GM18508 (cell line): ENCODE measurements at regions not wholly inside any gene's neighbourhood (a gene's known extent, or its start where the extent isn't known, plus 50 kb on each side); places are given as distances from the start of the nearest gene placed in this dataset.

ENCODE experiments used
- ATAC-seq: cut with Tn5 transposase; IDR thresholded peaks from one replicate; pipeline ENCODE4 v1.9.1; 2021; ENCODE audit warnings: moderate number of reproducible peaks; ENCODE audit not compliant: insufficient read depth, unreplicated experiment

DNA sequence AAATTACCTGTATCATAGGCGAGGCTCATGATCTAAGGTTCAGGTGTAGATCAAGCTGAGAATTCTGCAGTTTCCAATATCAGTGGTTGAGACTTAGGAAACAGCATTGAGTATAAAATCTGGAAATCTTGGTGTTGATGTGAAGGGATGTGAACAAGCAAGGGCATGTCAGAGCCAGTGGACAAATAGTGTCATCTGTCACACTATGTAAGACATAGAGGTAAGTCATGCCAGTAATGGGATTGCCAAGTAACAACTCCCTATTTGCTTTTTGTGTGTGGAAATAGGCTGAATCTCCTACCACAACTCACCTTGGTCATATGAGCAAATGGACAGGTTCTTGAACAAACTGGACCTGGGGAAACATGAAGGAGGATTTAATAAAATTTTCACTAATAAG, 334.5 kb upstream of the EMCN start:
- no peak for ATAC-seq

DNA sequence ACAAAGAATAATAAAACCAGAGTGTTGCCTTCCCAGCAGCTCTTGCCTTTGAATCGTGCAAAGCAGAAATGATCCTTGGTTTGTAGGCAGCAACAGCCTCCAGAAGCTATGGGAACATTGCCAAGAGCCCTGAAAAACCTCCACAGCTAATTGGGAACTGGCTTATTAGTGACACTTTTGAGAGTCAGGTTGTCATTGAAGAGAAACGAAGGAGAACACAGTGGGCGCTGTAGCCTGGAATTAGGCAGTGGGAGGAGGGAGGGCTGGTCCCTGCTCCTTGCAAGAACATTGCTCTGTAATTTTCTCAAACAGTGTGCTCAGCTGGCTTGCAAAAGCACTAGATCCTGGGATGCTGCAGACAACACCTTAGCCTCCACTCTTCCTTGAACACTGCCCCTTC, 331.5 kb upstream of the EMCN start:
- ATAC-seq: no peak

DNA sequence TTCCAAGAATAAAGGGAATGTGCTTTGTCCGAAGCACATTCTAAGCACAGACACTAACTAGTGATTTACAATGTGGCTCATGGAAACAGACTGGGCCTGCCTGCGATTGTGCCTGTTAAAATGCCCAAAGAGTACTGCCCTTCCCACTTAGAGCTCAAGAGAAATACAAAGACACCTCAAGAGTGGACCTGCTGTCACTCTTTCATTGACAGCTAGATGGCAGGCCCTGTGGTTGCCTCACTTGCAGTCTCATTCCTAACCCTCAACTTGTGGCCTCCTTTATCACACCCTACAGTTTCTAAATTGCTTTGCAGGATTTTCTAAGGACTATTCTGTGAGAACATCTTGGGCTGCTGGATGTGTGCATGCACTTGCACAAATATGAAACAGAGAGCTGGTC, 331.0 kb upstream of the EMCN start:
- peak; percentile 82 for ATAC-seq

DNA sequence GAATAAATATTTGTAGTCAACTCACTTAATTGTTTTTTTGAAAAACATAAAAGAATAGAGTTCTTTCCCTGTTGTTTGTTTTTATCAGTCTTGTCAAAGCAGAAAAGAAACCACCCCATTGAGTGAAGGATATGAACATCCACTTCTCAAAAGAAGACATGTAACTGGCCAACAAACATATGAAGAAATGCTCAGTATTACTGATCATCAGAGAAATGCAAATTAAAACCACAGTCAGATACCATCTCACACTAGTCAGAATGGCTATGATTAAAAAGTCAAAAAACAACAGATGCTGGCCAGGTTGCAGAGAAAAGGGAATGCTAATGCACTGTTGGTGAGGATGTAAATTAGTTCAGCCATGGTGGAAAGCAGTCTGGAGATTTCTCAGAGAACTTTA, 326.1 kb upstream of the EMCN start:
- peak; percentile 43 for ATAC-seq

DNA sequence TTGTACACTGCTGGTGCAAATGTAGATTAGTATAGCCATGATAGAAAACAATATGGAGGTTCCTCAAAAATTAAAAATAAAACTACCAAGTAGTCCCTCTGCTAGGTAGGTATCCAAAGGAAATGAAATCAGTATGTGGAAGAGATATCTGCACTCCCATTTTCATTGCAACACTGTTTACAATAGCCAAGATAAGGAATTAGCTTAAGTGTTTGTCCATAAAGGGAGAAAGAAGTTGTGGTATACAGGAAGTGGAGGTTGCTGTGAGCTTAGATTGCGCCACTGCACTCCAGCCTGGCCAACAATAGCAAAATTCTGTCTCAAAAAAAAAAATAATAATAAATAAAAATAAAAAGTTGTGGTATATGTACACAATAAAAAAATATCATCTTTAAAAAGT, 325.0 kb upstream of the EMCN start:
- ATAC-seq: no peak

DNA sequence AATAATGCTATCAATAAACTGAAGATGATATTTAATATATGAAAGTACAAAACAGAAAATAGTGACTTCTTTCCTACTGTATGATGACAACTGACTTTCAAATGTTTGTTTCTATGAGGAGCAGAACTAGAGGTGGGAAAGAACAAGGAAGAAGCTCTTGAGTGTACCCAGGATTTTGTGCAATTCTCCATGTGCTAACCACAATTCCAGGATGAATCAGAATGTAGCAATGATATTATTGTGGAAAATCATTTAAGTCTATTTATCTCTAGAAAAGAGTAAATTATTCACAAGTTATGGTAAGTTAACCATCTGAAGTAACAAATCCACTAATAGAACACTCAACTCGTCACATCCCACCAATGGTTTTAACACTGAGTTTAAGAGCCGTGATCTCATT, 324.1 kb upstream of the EMCN start:
- ATAC-seq: no peak

DNA sequence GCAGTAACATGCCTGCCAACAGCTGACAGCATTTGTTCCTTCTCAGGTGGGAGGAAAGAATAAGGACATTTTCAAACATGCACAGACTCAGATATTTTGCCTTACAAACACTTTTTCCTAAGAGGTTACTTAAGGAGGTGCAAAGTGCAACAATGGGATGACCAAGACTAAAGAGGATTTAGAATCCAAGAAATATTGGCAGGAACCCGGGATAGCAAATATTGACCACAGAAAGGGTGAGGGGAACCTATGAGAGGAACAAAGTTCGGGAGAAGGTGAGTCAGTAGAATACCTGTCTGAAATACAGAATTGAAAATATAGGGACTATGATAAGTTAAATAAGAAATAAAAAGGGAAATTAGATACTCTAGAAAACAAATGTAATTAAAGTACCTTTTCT, 321.9 kb upstream of the EMCN start:
- no peak for ATAC-seq

DNA sequence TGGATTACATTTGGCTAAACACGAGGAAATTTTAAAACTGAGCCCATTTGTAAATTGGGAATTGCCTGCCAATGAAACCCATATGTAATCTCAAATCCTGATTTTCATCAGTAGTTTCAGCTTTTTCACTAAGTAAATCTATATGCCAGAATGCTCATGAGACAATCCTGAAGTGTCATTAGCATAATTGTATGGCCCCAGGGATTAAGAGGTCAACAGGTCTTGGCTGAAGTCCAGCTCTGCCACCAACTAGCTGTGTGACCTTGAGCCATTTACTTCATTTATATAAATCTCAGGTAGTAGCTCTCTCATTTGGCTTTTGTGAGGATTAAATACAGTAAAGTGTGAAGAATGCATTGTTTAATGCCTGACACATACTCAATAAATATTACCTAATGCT, 320.5 kb upstream of the EMCN start:
- ATAC-seq: no peak

DNA sequence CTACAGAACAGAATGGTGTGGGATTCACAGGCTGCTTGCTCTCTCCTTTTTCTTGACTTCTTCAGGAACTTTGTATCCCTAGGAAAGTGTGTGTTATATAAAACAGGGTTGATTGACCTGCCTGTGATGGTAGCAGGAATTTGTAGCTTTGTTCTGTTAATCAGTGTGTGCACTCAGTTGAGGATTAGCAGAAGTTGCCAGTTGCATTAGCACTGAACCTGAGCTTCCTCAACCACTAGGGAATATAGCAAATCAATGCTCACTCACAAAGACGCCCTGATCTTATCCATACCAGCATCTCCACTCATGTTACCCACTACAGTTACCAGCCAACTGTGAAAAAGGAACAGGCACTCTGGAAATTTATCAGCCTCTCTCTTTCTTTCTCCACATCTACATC, 319.1 kb upstream of the EMCN start:
- ATAC-seq: no peak

DNA sequence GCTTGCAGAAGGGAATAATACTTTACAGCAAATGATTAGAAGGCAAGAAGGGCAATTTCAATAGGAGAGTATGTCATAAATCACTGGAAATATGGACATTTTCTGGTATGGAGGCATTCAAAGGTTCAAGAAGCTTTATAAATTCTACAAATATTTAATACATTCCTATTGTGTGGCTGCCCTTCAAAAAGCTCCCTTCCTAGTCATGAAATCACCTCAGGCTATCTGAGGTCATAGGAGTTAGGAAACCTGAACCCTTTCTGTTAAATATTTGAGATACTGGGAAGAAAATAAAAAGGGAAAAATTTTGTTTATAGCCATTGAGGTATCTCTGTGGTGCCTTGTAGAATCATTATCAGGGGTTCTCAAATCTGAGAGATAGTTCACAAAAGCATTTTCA, 316.8 kb upstream of the EMCN start:
- ATAC-seq: no peak

DNA sequence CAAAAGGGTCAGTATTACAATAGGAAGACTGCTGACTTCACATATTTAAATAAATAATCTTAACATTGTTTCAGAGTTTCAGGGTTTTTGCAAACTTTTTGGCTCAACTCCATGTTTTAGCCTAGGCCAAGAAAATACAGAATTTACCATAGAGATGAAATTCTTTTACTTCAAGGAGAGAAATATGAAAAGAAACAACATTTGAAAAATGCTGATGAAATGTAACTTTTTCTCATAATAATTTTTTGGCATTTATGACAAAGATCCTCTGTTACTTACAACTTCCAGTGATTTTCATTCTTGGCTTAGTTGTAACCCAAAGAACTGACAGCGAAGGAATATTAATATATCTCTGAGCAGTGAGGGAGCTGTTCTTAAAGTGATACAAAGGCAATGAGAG, 316.1 kb upstream of the EMCN start:
- no peak for ATAC-seq

DNA sequence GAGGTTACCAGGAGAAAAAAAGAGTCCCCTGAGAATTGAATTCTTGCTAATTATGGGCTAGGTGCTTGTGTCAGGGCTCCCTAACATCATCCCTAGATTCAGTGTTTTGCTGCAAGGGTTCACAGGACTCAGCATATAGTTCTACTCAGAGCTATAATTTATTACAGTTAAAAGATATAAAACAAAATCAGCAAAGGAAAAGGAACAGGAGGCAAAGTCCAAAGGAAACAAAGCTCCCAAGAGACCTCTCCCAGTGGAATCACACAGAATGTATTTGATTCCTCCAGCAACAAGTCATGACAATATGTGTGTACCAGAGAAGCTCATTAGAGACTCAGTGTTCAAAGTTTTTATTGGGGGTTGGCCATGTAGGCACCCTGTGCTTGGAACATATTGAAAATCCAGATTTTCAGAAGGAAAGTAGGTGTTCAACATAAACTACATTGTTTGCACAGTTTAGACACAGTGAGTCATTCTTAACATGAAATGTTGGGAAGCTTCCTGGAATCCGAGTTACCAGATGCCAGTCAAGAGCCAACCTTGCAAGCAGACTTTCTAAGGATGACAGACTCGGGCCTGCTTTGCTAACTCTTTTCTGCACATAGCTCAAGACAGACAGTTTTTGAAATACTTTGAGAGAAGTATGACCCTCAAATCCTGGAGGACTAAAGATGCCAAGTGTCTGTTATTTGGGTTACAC, 311.3 kb upstream of the EMCN start:
- no peak for ATAC-seq

DNA sequence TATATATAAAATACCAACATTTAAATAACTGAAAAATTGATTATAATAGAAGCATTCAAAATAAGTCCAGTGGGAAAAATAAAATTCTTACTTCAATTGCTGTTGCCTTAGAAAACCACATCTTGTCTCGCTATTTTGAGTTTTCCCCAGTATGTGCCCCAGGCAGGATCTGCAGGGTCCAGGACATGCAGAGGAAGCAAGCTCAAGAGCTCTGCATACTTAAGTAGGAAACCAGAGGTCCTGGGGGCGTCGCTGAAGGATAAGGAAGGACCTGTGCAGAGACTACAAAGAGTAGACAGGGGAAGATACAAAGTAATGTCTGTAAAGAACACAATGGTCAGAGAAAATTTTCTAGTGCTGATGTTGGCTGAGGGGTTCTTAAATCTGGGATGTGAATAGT, 310.5 kb upstream of the EMCN start:
- no peak for ATAC-seq

DNA sequence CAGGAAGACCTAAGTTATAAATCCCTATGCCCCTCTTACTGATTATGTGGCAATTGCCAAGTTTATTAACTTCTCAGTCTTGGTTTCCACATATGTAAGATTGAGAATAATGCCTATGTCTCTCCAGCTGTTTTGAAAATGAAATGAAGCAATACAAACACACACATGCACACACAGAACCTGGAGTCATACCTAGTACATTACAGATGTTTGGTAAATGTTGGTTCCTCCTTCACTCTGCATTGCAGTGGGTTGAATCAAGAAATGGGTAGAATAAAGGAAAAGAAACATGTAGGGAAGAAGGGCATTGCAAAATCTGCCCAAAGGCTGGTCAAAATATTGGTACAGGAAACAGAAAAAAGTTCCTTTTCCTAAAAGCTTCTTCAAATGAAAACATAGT, 309.9 kb upstream of the EMCN start:
- ATAC-seq: no peak

DNA sequence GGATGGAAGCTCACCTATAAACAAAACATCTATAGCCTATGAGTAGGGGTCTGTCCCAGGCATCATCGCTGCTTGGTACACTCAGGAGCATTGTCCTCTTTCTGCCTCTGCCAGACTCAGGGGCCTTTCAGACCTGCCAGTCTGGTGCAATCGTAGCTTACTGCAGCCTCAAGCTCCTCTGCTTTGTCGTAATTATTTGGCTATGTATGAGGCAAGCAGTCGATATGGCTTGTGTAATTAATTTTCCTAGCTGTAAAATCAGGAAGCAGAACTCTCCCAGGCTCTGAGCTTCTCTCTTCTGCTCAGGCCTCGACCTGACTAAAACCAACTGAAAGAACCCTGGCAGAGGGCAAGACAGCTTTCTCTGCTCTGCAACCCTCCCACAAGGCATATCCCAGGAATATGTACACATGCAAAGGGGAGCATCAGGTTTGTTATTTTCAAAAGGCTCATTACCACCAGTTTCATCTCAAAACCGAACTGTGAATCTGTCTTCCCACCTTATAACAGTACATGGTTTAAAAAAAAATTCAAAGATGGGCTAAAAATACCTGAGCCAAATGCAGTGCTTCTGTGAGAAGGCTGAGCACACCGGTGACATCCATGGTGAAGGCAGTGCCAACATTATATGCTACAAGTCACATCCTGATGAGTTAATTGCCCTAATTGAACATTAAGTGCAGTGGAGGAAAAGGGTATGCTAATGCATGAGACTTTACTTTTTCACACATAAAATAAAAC, 309.2 kb upstream of the EMCN start:
- ATAC-seq: no peak

DNA sequence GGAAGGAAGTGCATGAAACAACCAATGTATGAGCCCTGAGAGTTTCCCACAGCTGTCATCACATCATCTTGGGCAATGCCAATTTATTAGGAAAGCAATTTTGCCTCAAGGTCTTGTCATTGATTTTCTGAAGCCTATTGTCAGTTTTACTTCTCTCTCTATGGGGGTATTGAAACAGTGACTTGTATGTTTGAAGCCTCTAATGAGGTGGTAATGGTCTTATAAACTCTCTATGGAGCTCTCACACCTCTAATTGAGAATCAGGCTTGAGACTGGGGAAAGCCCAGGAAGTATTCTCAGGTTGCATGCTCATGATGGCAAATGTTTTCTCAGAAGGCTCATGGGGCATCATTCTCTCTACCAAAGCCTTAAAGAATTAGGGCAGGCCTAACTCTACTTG, 308.2 kb upstream of the EMCN start:
- no peak for ATAC-seq

DNA sequence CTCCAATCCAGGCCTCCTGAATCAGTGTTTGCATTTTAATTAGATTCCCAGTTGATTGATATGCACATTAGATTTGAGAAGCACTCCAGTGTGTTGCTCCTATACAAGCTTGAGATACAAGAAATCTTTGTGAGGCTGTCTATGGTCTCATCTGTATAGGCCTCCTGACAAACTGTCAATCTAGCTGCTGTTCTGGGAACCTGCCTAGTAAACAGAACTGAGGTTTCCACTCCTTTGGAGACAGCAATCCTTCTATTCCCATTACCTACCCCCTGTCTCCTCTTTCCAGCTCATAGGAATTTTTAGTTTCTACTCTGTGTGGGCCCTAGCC, 306.1 kb upstream of the EMCN start:
- no peak for ATAC-seq

DNA sequence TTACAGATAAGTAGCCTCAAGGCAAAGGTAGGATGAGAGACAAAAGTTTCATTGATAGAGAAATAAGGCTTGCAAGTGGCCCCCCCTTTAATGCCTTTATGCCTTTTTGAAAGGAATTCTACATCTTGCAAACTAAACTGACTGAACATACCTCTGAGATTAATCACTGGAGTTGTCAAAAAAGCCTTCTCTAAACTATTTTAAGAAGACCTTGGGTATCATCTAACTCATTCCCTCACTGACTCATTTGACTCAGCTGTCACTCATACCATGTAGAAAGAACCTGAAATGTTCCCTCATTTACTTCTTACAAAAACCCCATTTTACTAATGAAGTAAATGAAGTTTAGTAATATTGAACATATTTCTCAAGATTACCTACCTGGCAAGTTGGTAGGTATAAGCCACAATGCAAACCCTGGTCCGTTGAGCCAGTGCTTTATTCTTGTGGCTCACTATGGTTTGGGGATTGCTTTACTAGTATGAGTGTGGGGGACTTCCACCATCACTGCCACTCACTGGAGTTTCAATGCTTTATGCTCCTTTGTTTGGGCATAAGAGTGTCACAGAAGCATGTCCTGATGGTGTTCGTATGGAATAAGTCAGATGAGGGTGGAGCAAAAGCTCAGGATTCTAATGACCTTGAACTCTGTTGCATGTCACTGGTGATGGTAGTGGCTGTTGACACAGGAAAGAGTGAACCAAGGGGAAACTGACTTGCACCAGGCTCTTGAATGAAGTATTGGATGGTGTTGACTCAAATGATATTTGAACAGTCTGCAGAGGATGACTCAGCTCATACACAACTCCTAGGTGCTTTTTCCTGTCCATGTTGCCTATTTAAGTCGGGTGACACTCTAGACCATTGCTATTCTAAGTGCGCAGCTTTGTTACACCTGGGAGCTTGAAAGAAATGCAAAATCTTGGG, 305.5 kb upstream of the EMCN start:
- ATAC-seq: peak; percentile 77

DNA sequence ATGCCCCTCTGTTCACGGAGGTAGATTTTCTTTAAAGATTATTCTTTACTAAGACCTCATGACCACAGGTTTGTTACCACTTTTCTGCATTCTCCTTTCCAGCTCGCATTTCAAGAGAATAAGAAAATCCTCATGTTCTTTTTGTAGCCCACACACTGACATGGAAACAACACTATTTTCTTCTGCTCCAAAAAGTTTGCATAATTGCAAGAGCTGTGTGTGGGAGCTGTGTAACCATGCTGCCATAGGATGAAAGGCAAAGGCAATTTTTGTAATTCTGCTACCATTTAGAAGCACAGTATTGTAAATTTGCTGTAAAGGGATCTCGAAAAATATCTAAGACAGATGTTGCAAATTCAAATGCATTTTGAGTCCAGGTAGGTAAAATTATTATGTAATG, 302.4 kb upstream of the EMCN start:
- ATAC-seq: no peak

DNA sequence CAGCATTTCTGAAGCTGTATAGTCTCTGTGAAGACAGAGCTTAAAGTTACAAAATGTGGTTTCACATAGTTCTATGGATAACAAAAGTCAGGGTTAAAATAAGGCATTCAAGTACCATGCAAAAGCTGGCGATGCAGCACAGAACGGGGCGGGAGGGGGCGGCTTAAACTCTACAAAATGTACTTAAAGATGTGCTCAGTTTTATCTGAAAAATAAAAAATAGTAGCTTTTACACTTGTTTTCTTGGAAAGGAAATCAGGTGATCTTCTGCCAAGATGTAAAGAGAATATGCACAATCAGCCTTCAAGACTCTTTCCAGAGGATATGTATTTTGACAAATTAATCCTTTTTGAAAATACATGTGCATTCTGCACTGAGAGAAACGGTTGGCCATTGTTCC, 301.7 kb upstream of the EMCN start:
- ATAC-seq: no peak

DNA sequence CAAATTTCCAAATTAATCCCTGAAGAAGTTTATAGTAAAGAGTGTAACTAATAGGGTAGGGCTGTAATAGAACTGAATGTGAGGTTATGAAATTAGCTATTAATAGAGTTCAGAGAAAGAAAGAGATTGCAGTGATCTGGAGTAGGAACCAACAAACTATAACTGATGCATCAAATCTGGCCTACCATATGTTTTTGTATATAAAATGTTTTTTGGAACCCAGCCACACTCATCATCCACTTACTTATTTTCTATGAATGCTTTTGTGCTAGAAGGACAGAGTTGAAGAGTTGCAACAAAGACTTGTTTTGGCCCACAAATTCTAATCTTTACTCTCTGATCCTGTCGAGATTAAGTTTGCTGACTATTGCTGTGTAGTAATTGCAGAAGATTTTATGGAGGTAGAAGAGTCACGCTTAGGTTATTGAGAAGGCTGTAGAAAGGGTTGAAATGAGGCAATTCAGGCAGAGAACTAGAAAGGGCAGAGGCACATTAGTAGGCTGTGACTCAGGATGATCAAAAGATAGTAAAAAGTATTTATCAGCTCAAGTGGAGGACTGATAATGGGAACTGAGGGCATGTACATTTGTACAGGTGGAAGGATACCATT, 298.7 kb upstream of the EMCN start:
- ATAC-seq: no peak
